VCaP (cell line): ENCODE measurements at regions not wholly inside any gene's neighbourhood (a gene's known extent, or its start where the extent isn't known, plus 50 kb on each side); places are given as distances from the start of the nearest gene placed in this dataset.

Experiments used
- H3K27ac ChIP-seq: fragments of 450-650 bp; 2 replicates; pipeline ENCODE4 v1.5.1; 2017
- CTCF ChIP-seq: fragments of 450-650 bp; conservative IDR thresholded peaks from 2 replicates; pipeline ENCODE4 v1.5.1; 2017; ENCODE audit warnings: mild to moderate bottlenecking, moderate library complexity

- TF ChIP-seq CTCF: peak; percentile 56
- H3K27ac ChIP-seq: no peak overlapping the region
These were observed 53.9 kb upstream of the KIAA1210 start for GRCh38 chrX:119181491-119181890.

- no peak for TF ChIP-seq CTCF
- no peak overlapping the region for H3K27ac ChIP-seq
These were observed 49.9 kb upstream of the PGRMC1 start for GRCh38 chrX:119186194-119186593.
